ENCODE measurements at regions not wholly inside any gene's neighbourhood (a gene's known extent, or its start where the extent isn't known, plus 50 kb on each side); places are given as distances from the start of the nearest gene placed in this dataset.
"Not testable (repeated sequence)": the region's sequence is repeated elsewhere in the genome, so short reads cannot be mapped to it uniquely, and the experiment has no call there.

DNA sequence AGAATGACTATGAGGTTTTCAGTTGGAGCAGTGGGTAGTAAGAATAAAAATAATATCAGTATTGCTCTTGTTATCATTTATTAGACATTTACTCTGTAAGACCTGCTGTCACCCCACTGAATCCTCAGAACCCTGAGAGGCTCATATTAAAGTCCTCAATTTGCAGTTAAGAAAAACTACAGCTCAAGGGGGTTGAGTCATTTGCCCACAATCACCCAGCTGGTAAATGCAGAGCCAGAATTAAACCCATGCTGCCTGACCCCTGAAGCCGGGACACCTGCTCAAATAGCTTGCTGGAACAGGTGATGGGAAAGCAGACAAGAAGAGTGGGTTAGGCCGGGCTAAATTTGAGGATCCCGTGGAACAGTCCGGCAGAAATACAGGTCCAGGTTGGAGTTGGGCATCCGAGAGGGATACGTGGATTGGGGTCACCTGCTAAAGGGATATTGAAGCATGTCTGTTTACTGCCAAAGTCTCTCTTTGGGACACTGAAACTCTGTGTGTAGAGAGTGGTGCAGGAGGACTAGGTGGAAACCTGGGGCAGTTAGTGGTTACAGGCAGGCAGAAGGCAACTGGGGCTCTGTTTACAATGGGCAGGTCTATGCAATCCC is 344.1 kb downstream of the CDC5L start:
- no peaks in the 10 kb centered on the region for H3K36me3 Mint-ChIP-seq (ENCODE audit: low read depth)
- H3K27ac Mint-ChIP-seq = no peak overlapping the region

GRCh38 chr6:44732243-44732642 is 344.7 kb downstream of the CDC5L start:
- Mint-ChIP-seq H3K4me3 (no peak overlapping the region), H3K27me3 (no peaks in the 10 kb centered on the region), H3K27ac (no peak overlapping the region), H3K36me3 (ENCODE audit: low read depth) (no peaks in the 10 kb centered on the region), H3K9me3 (no peaks in the 10 kb centered on the region), H3K4me1 (peaks cover 16% of the 10 kb centered on the region)
- no peak for ATAC-seq
- no peak for DNase-seq

More for the DNA sequence above, 344.1 kb downstream of the CDC5L start:
- Mint-ChIP-seq H3K4me3 (no peak overlapping the region), H3K9me3 (no peaks in the 10 kb centered on the region), H3K4me1 (peaks cover 16% of the 10 kb centered on the region), H3K27me3 (no peaks in the 10 kb centered on the region)
- no peak for ATAC-seq
- DNase-seq = no peak

- ATAC-seq (no peak), DNase-seq (no peak)
- no peak overlapping the region for H3K4me3 Mint-ChIP-seq
- H3K27ac Mint-ChIP-seq = no peak overlapping the region
- H3K36me3 Mint-ChIP-seq (ENCODE audit: low read depth) = no peaks in the 10 kb centered on the region
- H3K4me1 Mint-ChIP-seq = peaks cover 16% of the 10 kb centered on the region
- H3K27me3 Mint-ChIP-seq = no peaks in the 10 kb centered on the region
- no peaks in the 10 kb centered on the region for H3K9me3 Mint-ChIP-seq
Measured at GRCh38 chr6:44733126-44733525, 345.6 kb downstream of the CDC5L start.

DNA sequence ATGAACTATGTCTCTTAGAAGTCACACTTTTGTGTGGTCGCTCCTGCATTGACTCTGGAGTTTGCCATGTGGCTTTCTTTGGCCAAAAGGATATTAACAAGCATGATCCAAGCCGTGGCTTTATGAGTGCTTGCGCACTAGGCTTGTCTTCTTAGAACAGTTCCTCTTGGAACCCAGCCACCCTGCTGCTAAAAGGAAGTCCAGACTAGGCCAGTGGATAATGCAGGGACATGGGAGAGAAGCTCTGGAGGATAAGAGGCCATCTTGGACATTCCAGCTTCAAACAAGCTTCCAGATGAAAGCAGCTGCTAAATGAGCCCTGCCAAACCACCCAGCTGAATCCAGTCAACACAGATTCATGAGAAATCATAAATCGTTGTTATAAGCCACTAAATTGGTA is 346.4 kb downstream of the CDC5L start:
- Mint-ChIP-seq H3K36me3 (ENCODE audit: low read depth) (no peaks in the 10 kb centered on the region), H3K9me3 (no peaks in the 10 kb centered on the region), H3K4me3 (no peak overlapping the region), H3K27ac (no peak overlapping the region), H3K27me3 (no peaks in the 10 kb centered on the region), H3K4me1 (peaks cover 17% of the 10 kb centered on the region)
- ATAC-seq (no peak), DNase-seq (no peak)

DNA sequence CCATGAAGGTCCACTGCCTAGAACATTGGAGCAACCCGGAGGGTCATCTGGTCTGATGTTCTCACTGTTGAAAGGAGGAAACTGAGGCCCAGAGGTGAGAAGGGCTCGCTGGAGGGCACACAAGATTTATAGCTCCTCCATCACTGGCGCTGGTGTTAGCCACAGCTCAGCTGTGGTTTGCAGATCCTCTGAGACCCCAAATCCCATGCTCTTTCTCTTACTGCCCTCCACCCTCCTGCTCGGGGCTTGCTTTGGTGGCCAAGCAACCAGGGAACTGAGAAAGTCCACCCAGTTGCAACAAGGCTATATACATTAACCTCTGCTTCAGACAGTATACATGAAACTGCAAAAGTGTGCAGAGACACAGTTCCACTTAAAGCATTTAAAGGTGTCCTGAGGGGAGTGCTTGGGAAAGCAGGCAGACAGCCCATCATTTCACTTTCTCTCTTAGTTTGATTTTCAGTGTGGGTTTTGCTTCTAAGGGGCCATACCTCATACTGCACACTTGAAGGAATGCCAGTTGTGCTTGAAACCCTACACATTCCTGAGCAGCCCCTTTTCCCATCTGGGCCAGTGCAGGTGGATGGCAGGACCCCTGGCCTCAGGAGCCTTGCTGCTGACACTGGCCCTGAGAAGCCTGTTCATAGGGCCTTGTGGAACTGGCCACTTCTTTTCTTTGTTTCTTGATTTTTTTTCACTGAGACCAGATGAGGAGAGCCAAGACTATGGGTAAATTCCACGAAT is 347.6 kb downstream of the CDC5L start:
- Mint-ChIP-seq H3K36me3 (ENCODE audit: low read depth) (no peaks in the 10 kb centered on the region), H3K27me3 (no peaks in the 10 kb centered on the region), H3K27ac (no peak overlapping the region), H3K9me3 (no peaks in the 10 kb centered on the region), H3K4me1 (peaks cover 17% of the 10 kb centered on the region), H3K4me3 (no peak overlapping the region)
- DNase-seq (no peak), ATAC-seq (peak; percentile 13)

DNA sequence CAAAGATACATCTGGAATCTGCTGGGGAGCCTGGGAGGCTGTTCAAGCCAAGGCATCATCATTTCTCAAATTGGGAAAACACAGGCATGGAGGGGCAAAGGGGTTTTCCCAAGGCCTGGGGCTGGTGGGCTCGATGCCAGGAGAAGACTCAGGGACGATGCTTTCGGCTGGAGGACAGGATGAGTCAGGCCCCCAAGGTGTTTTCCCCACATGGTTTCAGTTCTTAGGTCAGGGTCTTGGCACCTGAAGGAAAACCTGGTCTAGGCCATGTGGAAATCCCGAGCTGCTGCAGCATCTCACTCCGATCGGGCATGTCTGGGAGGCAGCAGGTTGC is 348.1 kb downstream of the CDC5L start:
- DNase-seq = peak; percentile 62
- H3K36me3 Mint-ChIP-seq (ENCODE audit: low read depth) = no peaks in the 10 kb centered on the region
- H3K27ac Mint-ChIP-seq = no peak overlapping the region
- peaks cover 17% of the 10 kb centered on the region for H3K4me1 Mint-ChIP-seq
- no peaks in the 10 kb centered on the region for H3K9me3 Mint-ChIP-seq
- peak; percentile 81 for ATAC-seq
- H3K4me3 Mint-ChIP-seq = no peak overlapping the region
- H3K27me3 Mint-ChIP-seq = no peaks in the 10 kb centered on the region

DNA sequence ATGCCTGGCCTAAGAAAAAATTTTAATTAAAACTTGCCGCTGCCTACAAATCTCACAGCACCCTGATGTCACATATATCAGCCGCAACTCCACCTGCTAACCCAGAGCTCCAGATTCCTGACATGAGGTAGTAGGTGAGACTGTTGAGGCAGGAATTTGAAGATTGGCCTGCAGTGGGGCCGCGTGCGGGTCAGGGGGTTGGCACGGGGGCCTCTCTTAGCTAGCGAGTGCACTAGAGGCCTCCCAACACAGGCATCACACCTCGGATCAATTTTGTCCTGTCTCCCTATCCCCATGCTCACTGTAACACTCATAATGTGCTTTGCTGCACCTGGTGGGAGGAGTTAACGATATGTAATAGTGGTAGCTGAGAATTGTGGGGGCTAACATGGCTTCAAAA is 349.8 kb downstream of the CDC5L start:
- Mint-ChIP-seq H3K4me1 (peaks cover 17% of the 10 kb centered on the region), H3K4me3 (no peak overlapping the region), H3K36me3 (ENCODE audit: low read depth) (no peaks in the 10 kb centered on the region), H3K9me3 (no peaks in the 10 kb centered on the region), H3K27ac (no peak overlapping the region), H3K27me3 (peaks cover 2% of the 10 kb centered on the region)
- no peak for ATAC-seq
- no peak for DNase-seq

DNA sequence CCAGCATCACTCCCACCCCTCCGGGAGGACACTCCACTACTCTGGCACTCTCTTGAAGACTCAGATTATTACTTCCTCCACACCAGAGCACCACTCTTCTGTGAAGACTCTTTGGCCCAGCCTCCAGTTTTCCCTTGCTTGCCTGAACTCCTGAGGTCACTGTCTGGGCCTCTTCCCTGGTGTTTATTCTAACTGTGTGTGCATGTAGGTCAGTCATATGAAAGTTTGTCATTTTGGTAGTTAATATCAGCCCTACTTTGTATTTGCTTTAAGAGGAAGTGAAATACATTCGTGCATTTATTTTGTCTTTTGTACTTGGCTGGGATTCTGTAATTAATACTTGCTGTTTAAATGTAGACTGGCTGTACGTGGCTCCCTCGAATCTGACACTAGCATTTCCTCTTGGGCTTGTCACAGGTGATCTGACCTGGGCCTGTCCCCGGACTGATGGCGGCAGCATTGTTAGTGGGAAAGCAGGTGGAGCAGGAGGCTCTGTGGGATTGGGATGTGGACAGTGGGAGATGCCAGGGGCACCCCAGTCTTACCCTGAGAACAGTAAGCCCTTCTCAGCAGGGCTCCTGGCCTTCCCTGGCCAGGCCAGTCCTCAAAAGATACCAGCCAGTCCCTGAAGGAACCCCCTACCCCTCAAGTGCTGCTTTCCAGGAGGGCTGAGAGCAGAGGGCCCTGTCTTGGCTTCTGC is 350.5 kb downstream of the CDC5L start:
- no peak for DNase-seq
- Mint-ChIP-seq H3K27me3 (peaks cover 2% of the 10 kb centered on the region), H3K36me3 (ENCODE audit: low read depth) (no peaks in the 10 kb centered on the region), H3K4me3 (no peak overlapping the region), H3K9me3 (no peaks in the 10 kb centered on the region), H3K4me1 (peaks cover 17% of the 10 kb centered on the region), H3K27ac (no peak overlapping the region)
- no peak for ATAC-seq

DNA sequence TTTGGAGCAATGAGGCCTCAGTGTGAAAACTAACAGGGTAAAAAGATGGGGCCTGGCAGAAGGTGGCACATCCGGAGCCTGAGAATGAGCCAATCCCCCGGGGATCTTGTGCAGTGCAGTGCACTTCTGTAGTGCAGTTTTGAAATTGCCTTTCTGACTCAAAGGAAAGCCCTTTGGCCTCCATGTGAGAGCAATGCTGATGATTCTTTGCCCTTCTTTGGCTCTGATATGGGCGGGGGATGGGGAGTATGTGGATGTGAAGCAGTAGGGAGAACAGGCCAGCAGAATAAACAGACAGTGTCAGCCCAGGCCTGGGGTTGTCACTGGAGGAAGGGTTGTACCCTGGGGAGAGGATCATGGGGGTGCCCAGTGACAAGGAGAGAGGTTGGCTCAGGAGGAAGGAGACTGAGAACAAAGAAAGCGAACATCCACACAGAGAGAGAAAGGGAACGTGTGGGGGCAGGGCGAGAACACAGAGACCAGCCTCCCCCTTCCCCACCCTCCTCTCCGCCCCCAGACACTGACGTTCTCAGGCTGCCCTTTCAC is 351.2 kb downstream of the CDC5L start:
- no peaks in the 10 kb centered on the region for H3K9me3 Mint-ChIP-seq
- no peaks in the 10 kb centered on the region for H3K36me3 Mint-ChIP-seq (ENCODE audit: low read depth)
- peaks cover 2% of the 10 kb centered on the region for H3K27me3 Mint-ChIP-seq
- H3K4me3 Mint-ChIP-seq = no peak overlapping the region
- H3K4me1 Mint-ChIP-seq = peaks cover 17% of the 10 kb centered on the region
- H3K27ac Mint-ChIP-seq = no peak overlapping the region
- ATAC-seq (no peak), DNase-seq (no peak)

DNA sequence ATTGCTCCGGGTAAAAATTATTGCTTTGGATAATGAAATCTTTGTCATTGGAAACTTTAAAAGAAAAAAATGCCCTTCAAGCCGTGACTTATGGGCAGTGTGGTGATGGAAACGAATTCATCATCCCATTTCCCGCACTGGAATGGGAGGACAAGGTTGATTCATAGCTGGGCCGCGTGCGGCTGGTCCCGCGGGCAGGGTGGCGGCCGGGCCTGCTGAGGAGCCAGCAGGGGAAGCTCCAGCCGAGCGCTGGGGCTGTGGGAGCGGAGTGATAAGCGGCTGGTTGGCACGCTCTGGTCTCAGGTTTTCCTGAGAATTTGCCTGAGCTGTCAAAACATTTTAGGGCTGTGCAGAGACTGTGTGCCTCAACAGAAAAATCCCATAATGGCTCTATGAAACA is 351.7 kb downstream of the CDC5L start:
- Mint-ChIP-seq H3K27ac (no peak overlapping the region), H3K9me3 (no peaks in the 10 kb centered on the region), H3K4me3 (no peak overlapping the region), H3K4me1 (peaks cover 17% of the 10 kb centered on the region), H3K36me3 (ENCODE audit: low read depth) (no peaks in the 10 kb centered on the region), H3K27me3 (peaks cover 2% of the 10 kb centered on the region)
- DNase-seq = no peak
- no peak for ATAC-seq

DNA sequence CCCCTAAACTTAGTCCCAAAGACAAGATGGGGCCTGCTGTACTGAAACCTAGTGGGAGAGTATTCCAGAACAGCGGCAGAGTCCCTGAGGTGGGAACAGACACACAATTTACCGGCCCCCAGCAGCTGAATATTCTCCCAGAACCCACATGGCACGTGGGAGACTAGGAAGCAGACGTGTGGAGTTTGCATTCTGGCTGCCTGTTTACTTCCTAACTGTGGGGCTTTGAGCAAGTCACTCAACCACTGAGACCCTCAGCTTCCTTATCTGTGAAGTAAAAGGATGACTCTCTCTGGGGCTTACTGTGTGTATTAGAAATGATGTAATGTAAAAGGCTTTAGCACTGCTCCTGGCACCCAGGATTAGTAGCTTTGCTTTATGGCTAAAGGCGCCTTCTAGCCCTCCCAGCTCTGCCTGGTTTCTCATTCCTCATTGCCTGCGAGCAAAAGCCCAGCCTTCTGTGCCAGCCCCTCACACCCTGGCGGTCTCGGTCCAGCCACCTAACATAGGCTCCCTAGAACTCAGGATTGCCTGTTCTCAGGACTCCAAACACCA is 353.1 kb downstream of the CDC5L start:
- ATAC-seq = no peak
- peaks cover 7% of the 10 kb centered on the region for H3K4me1 Mint-ChIP-seq
- no peak overlapping the region for H3K4me3 Mint-ChIP-seq
- peaks cover 2% of the 10 kb centered on the region for H3K27me3 Mint-ChIP-seq
- no peaks in the 10 kb centered on the region for H3K36me3 Mint-ChIP-seq (ENCODE audit: low read depth)
- no peak for DNase-seq
- H3K27ac Mint-ChIP-seq = no peak overlapping the region
- H3K9me3 Mint-ChIP-seq = peaks cover 13% of the 10 kb centered on the region

- Mint-ChIP-seq H3K4me1 (peaks cover 2% of the 10 kb centered on the region), H3K27me3 (peaks cover 2% of the 10 kb centered on the region), H3K27ac (no peak overlapping the region), H3K9me3 (peaks cover 13% of the 10 kb centered on the region), H3K36me3 (ENCODE audit: low read depth) (no peaks in the 10 kb centered on the region), H3K4me3 (no peak overlapping the region)
- ATAC-seq (no peak), DNase-seq (no peak)
Measured at GRCh38 chr6:44742201-44742600, 354.7 kb downstream of the CDC5L start.

GRCh38 chr6:44742828-44743372 is 355.4 kb downstream of the CDC5L start:
- Mint-ChIP-seq H3K4me1 (peaks cover 2% of the 10 kb centered on the region), H3K9me3 (peaks cover 13% of the 10 kb centered on the region), H3K36me3 (ENCODE audit: low read depth) (no peaks in the 10 kb centered on the region), H3K4me3 (no peak overlapping the region), H3K27ac (no peak overlapping the region), H3K27me3 (peaks cover 2% of the 10 kb centered on the region)
- ATAC-seq (no peak), DNase-seq (no peak)

- not testable (repeated sequence) for ATAC-seq; H3K4me3 Mint-ChIP-seq; DNase-seq; H3K36me3 Mint-ChIP-seq (ENCODE audit: low read depth); H3K27ac Mint-ChIP-seq; H3K27me3 Mint-ChIP-seq; H3K4me1 Mint-ChIP-seq
- H3K9me3 Mint-ChIP-seq = peaks cover 21% of the 10 kb centered on the region
Measured at GRCh38 chr6:44760116-44760515, 372.6 kb downstream of the CDC5L start.
